ENCODE measurements at regions not wholly inside any gene's neighbourhood (a gene's known extent, or its start where the extent isn't known, plus 50 kb on each side); places are given as distances from the start of the nearest gene placed in this dataset.

DNA sequence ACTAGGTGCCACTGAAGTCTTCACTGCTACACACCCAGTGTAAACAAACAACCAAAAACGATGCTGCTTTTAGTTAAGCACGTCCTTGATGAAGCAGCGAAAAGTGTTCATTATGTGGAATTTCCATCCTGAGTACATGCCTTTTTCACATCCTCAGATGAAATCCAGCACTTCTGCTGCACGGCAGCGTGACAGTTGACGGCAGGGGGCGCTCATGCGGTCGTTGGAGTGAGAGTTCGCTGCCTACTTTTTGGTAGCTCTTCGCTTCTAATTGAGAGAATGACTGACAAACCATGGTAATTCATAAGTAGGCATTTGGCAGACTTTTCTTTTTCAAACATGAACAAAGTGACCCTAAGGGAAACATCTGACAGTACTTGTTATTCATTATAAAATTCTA is 1124.9 kb downstream of the EFNB2 start:
- RAD21 ChIA-PET (ENCODE audit: low non-redundant PET in 1 of 2, low total read pairs in 2 of 2, uncharacterized antibody in 2 of 2, unreplicated experiment in 2 of 2) = interaction anchor here in 1 of 2 experiments (1.2 kb wide), 1 partner anchor 363 kb away, joined by 3 read pairs; no protein-coding TSS in a partner anchor
- no peaks in the 10 kb centered on the region for H3K27me3 ChIP-seq (ENCODE audit: insufficient read depth, low read length)
- intact Hi-C loops (cut with micrococcal nuclease) = loop anchor here (5.0 kb wide), 1 partner anchor 1122 kb away; no protein-coding TSS in a partner anchor
- no peaks in the 10 kb centered on the region for H3K36me3 ChIP-seq (ENCODE audit: control insufficient read depth in 1 of 2, insufficient read depth in 2 of 2, low read length in 2 of 2)
- H3K9me2 ChIP-seq (ENCODE audit: insufficient read depth) = no peaks in the 10 kb centered on the region
- H3K4me3 ChIP-seq (replicated peaks in 1 of 2; ENCODE audit: low read depth in 1 of 2, low read length in 2 of 2) = no peak overlapping the region
- H3K9ac ChIP-seq (ENCODE audit: low read length) = no peak overlapping the region
- POLR2A ChIA-PET = no interaction called here
- no TSS peak for BruUV-seq (replicated peaks)
- ATAC-seq (peak; percentile 76), DNase-seq (ENCODE audit: low read depth, low spot score) (peak; percentile 23)
- no peak overlapping the region for H3K4me2 ChIP-seq (ENCODE audit: low read length)
- no peaks in the 10 kb centered on the region for H3K9me3 ChIP-seq (ENCODE audit: control insufficient read depth in 1 of 2, insufficient read depth in 1 of 2, low read depth in 1 of 2, low read length in 2 of 2)
- H3K27ac ChIP-seq (ENCODE audit: low read depth, low read length) = no peak overlapping the region
- CTCF ChIA-PET = interaction anchor here (0.6 to 1.6 kb wide), 16 partner anchors 9 to 1125 kb away, joined by 3 to 10 read pairs (median 4); partner anchors contain the start of gene EFNB2
- H2AFZ ChIP-seq (ENCODE audit: low read depth, low read length, poor library complexity, severe bottlenecking) = peak overlapping the region; percentile 62
- TF ChIP-seq RAD21 (IDR thresholded peaks at IDR 0.05; ENCODE audit: low read depth) = peak; percentile 62
- TF ChIP-seq CBX3 (IDR thresholded peaks at IDR 0.05; ENCODE audit: low read depth) = peak; percentile 70
- TF ChIP-seq, protein P1, sequence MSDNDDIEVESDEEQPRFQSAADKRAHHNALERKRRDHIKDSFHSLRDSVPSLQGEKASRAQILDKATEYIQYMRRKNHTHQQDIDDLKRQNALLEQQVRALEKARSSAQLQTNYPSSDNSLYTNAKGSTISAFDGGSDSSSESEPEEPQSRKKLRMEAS (IDR thresholded peaks at IDR 0.05) = no peak
- no peak for TF ChIP-seq ZFX (IDR thresholded peaks at IDR 0.05)
- TF ChIP-seq, protein P2, sequence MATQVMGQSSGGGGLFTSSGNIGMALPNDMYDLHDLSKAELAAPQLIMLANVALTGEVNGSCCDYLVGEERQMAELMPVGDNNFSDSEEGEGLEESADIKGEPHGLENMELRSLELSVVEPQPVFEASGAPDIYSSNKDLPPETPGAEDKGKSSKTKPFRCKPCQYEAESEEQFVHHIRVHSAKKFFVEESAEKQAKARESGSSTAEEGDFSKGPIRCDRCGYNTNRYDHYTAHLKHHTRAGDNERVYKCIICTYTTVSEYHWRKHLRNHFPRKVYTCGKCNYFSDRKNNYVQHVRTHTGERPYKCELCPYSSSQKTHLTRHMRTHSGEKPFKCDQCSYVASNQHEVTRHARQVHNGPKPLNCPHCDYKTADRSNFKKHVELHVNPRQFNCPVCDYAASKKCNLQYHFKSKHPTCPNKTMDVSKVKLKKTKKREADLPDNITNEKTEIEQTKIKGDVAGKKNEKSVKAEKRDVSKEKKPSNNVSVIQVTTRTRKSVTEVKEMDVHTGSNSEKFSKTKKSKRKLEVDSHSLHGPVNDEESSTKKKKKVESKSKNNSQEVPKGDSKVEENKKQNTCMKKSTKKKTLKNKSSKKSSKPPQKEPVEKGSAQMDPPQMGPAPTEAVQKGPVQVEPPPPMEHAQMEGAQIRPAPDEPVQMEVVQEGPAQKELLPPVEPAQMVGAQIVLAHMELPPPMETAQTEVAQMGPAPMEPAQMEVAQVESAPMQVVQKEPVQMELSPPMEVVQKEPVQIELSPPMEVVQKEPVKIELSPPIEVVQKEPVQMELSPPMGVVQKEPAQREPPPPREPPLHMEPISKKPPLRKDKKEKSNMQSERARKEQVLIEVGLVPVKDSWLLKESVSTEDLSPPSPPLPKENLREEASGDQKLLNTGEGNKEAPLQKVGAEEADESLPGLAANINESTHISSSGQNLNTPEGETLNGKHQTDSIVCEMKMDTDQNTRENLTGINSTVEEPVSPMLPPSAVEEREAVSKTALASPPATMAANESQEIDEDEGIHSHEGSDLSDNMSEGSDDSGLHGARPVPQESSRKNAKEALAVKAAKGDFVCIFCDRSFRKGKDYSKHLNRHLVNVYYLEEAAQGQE (IDR thresholded peaks at IDR 0.05; ENCODE audit: low read depth) = no peak
- no peak for TF ChIP-seq ATF3 (IDR thresholded peaks at IDR 0.05)
- no peak for TF ChIP-seq YY1 (IDR thresholded peaks at IDR 0.05; ENCODE audit: extremely low read depth, insufficient replicate concordance, low read depth, low read length)
- no peak for TF ChIP-seq SP1 (IDR thresholded peaks at IDR 0.05; ENCODE audit: low read depth)
- TF ChIP-seq, protein P3, sequence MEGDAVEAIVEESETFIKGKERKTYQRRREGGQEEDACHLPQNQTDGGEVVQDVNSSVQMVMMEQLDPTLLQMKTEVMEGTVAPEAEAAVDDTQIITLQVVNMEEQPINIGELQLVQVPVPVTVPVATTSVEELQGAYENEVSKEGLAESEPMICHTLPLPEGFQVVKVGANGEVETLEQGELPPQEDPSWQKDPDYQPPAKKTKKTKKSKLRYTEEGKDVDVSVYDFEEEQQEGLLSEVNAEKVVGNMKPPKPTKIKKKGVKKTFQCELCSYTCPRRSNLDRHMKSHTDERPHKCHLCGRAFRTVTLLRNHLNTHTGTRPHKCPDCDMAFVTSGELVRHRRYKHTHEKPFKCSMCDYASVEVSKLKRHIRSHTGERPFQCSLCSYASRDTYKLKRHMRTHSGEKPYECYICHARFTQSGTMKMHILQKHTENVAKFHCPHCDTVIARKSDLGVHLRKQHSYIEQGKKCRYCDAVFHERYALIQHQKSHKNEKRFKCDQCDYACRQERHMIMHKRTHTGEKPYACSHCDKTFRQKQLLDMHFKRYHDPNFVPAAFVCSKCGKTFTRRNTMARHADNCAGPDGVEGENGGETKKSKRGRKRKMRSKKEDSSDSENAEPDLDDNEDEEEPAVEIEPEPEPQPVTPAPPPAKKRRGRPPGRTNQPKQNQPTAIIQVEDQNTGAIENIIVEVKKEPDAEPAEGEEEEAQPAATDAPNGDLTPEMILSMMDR (IDR thresholded peaks at IDR 0.05 in 2 of 3, conservative IDR thresholded peaks at IDR 0.05 in 1 of 3; ENCODE audit: borderline replicate concordance in 1 of 3, insufficient read depth in 1 of 3, low read depth in 2 of 3, low read length in 2 of 3) = peak; percentile 23 to 95 (median 86); a peak in 5 of 6 replicates
- no peak for TF ChIP-seq EGR1 (IDR thresholded peaks at IDR 0.05; ENCODE audit: low read depth)
- no peak for TF ChIP-seq POLR2A (IDR thresholded peaks at IDR 0.05; ENCODE audit: borderline replicate concordance, extremely low read depth, insufficient read depth, insufficient read length)
- H3K79me2 ChIP-seq (ENCODE audit: insufficient read depth, low read length) = no peaks in the 10 kb centered on the region
- no peaks in the 10 kb centered on the region for H4K20me1 ChIP-seq (ENCODE audit: insufficient read depth)
- no peaks in the 10 kb centered on the region for H3K4me1 ChIP-seq (ENCODE audit: control insufficient read depth in 1 of 2, insufficient read depth in 2 of 2, low read length in 2 of 2)

All from HCT116 (cell line).